HepG2 (cell line): ENCODE measurements at regions not wholly inside any gene's neighbourhood (a gene's known extent, or its start where the extent isn't known, plus 50 kb on each side); places are given as distances from the start of the nearest gene placed in this dataset.

ENCODE experiments used
- CEBPB ChIP-seq: IDR thresholded peaks from 2 replicates; pipeline ENCODE4 v1.6.1; 2011; ENCODE audit warnings: low read depth, low read length, improper control_type of control experiment, borderline replicate concordance
- CTCF ChIP-seq: sonication (generic); formaldehyde crosslinking; IDR thresholded peaks from 2 replicates; pipeline ENCODE4 v1.5.0; 2020; ENCODE audit warnings: mild to moderate bottlenecking, missing genetic modification reagents, moderate library complexity
- THAP7 ChIP-seq: sonication (generic); formaldehyde crosslinking; IDR thresholded peaks from 2 replicates; pipeline ENCODE4 v1.8.1; 2023; ENCODE audit warnings: mild to moderate bottlenecking, missing genetic modification reagents

GRCh38 chr5:173542964-173543363, 73.5 kb downstream of the BOD1 start:
- TF ChIP-seq CEBPB (no peak), CTCF (CRISPR knock-in tag) (no peak), THAP7 (CRISPR knock-in tag) (no peak)
